LHCN-M2 (cell line): ENCODE measurements at regions not wholly inside any gene's neighbourhood (a gene's known extent, or its start where the extent isn't known, plus 50 kb on each side); places are given as distances from the start of the nearest gene placed in this dataset.

Experiments
- DNase-seq: peaks from one replicate; pipeline ENCODE4 v3.0.0-alpha.2; 2012; ENCODE audit warnings: low read depth

DNA sequence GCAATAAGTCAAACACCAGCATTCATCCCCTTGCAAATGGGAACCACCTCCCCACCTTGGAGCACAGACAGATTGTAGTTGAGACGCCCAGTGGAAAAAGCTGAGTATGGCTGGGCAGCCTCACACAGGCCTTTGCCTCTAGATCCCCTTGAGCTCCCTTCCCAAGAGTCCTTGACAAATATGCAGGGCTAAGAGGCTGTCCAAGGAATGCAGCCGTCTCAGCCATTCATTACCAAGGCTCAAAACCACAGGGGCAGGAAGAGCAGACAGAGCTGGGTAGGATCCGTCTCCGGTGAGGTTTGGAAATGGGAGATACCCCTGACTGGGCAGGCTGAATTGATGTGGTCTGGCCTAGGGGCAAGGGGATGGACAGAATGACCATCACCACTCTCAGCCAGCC lies 557.1 kb downstream of the TNS1 start:
- no peak for DNase-seq

DNA sequence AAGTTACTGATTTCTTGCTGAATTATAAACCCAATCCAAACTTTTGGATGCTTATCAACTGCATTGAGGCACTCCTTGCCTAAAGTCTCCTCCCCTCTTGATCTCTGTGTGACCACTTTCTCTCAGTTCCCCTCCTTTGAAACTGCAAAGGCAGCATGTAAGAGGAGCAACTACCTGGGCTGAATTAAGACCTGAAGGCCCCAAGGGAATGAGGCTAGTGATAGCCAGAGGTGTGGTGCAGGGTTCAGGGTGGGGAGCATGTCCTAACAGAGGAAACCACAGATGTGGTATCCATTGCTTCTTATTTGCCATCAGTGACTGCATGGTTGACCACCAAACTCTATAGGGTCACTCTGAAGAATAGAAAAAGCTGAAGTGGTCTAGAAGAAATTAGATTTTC lies 557.9 kb downstream of the TNS1 start:
- no peak for DNase-seq

DNA sequence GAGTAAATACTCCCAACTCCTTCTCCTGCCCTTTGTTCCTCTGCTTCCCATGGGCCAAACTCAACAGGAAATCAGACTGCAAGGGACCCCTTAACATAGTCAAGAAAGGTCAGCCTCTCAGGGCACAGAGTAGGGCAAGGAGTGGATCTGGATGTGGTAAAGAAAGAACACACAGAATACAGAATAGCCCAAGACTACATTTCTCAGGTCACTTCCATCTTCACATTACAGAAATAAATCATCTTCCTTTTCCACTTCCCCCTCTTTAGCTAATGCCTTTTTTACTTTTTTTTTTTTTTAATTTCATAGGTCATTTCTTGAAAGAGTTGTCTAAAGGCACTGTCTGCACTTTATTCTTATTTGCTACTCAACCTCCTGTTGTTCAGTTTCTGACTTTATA lies 558.3 kb downstream of the TNS1 start:
- no peak for DNase-seq

DNA sequence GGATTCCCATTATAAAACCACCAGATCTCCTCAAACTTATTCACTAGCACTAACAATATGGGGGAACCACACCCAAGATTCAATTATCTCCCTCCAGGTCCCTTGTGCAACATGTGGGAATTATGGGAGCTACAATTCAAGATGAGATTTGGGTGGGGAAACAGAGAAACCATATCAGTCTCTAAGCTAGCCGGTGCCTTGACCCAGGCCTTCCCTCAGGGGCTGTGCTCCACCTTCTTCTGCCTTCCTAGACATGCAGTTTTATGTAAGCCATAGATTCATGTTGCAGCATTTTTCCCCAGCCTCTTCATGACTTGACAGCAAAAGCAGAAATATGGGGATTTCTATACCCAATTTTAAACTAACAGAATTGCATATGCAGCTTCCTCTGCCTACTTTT lies 559.2 kb downstream of the TNS1 start:
- no peak for DNase-seq

DNA sequence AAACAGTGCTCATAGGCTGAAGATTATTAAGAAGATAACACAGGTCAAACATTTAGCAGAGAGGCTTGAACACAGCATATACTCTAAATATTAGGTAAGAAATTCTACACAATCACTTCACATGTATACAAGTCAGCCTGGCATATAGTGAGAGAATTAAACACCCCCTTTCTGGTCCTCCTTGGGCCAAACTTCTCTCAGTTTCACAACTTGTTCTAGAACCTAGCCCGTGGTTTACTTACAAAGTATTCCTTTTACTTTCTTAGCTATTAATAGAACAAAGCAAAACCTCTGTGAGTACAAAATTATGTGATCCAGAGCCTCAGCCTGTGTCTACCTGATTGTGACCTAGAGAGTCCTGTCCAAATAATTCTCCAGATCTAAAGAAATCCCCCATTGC lies 562.8 kb downstream of the TNS1 start:
- no peak for DNase-seq

DNA sequence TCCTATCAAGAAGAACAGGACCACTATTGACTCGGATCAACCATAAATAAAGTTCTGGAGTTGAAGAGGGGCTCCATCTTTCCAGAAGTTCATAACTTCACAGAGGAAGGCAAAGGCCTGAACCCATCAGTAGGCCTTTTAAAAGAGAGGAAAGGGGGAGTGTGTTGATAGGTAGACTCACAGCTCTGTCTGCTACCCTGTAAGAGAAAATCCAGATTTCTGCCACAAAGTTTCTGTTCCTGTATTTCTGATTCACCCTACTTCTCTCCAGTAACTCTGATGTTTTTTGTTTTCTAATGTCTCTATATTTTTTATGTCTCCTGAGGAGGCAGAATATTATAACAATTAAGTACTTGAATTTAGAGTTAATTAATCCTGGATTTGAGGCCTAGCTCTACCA lies 564.0 kb downstream of the TNS1 start:
- no peak for DNase-seq

DNA sequence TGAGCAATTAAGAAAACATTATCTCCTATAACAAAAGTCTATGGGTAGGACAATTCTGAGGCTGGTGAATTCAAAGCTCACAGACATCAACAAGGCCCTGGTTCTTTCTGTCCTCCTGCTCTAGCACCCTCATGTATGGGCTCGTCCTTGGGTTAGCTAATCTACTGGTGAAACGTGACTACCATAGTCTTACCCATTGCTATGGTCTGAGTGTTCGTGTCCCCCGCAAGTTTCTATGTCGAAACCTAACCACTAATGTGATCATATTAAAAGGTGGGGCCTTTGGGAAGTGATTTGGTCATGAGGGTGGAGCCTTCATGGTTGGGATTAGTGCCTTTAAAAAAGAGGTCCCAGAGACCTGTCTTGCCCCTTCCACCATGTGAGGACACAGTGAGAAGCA lies 564.7 kb downstream of the TNS1 start:
- no peak for DNase-seq

DNA sequence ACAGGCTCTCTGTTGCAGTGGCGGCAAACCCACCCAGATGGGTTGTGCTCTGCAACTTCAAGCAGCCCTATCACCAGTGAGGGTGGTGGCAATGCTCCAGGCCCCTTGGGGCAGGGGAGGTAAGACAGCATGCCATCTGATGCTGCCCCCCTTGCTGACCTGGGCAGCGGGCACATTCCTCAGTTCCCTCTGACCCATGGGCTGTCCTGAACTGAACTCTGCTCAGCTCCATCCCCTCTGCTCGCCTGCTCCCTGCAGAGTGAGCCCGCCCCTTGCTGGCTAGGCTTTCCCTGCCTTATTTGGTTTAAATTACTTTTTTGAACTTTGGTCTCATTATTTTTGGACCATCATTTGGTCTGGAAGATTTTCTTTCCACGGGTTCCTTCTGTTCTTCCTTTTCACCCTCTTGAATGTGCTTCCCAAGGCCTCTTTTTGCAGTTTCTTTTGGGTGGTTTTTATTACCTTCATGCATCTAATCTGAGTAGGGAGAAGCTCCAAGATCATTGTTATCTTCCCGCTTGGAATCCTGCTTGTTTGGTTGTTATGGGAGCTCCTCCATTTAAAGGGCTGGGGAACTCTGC lies 565.4 kb downstream of the TNS1 start:
- DNase-seq: no peak

DNA sequence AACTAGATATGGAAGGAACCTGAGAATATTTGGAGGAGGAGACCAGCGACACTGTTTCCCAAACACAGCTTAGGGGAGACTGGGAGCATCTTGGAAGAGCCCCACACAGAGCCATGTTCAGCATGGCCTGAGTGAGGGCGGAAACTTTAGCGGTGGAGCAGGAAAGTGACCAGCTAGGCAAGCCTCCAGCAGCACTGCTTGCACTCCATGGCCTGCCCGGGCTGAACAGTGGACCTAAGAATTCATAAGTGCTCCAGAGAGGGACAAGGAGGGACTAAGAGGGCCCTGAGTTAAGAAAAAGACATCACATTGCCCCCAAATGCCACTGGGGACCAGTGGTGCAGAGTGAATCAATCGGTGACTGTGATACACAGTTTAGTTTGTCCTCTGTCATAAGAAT lies 566.4 kb downstream of the TNS1 start:
- DNase-seq: no peak

DNA sequence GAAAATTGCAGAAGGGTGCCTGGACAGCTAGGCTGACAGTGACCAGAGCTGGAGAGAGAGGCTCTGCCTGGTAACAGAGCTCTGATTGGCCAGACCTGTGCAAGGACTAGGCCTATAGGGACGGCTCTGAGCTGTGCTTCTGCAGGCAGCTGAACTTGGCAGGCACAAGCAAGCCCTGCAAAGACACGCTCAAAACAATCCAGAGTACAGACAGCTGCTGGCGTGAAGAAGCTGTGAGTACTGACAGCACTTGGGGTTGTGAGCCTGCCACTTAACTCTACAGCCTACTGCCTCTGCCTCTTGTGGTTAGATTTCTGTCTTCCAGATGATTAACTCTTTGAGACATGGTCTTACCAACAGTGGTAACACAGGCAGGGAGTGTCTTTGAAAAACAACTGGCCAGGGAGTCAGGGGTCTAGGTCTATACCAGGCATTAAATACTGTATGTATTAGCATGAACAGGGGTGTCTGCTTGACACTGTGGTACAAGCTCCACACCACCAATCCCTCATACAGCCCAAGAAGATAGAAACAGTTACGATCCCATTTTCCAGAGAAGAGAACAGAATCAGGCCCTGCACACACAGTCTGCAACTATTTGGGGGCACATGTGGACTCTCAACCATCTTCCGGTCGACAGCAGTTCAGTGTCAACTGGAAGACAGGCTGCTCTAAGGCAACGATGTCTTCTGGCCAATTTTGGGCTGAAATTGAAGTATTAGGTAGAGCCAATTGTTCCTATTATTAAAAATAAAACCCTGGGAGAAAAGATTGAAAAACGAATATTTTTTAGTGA lies 568.4 kb downstream of the TNS1 start:
- DNase-seq: peak; percentile 99

DNA sequence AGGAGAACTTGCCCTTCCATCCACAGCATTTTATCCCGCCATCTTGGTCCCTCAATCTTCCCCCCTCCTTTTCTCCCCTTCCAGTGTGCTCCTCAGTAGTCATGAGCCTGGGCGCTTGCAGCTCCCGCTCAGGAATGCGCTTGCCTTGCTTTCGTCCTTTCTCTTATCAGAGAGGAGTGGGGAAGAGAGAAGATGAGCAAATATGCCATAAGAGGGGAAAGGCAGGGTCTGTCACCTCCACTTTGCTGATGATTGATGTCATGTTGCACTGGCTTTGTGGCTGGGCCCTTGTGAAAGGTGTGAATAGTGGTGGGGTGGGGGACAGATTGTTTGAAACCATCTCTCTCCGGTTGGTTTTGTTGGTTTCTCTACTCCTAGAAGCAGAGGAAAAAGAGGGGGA lies 569.3 kb downstream of the TNS1 start:
- DNase-seq: no peak

DNA sequence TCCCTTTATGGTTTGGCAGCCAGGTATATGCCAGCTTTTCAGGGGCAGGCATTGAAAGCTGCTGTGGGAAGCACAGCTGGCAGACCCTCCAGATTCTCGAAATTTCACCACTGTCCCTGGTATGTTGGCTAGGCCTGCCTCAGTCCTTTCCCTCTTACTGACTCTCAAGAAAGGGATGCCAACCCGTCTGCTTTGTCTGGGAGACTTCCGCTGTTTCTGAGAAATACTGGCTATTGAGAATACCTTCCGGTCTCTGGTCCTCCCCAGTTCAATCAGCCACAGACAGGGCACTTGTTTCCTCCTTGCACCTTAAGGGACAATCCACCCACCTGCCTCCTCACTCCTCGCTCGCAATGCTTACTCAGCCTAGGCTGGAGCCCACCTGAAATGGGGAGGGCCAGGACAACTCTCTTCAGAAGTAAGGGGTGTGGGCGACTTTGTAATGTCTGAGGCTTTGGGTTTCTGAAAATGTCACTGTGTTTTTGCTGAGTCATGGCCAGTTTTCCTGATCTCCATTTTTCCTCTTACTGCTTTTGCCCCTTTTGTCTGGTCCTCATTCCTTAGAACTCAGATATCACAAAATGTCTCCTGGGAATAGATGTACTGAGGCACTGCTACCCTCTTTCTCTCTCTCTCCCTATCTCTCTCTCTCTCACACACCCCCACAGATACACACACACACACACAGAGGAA lies 571.1 kb downstream of the TNS1 start:
- DNase-seq: no peak

DNA sequence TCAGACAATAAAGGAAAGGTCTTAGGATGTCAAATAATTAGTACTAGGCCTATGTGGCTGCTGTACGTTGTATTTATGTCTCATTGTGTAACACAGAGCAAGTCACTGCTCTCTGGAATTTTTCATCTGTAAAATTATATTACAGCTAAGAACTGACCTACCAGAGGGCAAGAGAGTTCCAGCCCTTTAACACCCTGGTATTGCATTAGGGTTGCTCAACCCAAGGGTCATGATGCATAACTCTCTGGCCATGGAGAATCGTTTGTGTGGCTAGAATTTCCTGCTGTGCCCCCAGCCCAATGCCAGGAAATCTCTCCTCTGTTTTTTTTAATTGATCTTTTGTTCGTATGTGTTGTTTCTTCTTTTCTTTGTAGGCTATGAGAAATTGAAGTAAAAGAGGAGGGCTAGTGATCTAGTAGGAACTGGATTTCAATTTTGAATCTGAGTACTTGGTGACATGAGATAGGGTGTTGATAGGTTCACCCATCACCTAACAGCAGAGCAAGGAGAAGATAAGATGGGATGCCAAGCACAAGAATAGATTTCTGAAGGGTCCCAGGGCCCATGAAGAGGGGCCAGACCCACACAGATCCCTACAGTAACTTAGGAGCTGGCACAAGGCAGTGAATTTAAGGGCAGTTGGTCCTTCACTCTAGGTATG lies 571.2 kb upstream of the TNP1 start:
- peak; percentile 53 for DNase-seq

DNA sequence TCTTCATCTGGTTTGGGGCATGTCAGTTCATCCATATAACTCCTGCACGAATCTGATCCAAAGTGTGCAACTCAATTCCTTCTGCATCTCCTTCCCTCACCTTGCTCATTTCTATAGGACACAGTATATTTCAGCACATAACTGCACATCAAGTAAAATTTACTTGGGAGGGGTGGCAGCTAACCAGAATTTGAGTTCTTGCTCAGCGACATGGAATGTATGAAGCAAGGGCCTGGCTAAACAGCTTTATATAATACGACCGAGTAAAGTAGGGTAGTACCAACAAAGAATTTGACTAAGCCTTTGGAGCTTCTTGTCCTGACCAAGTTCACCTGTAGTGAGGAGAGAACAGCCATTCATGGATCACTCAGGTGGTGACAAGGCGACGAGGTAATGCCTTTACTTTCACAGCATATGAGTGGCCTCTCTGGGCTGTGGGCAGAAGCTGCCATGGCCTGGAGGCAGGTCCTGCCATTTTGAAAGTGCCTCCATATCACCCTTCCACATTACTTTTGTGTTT lies 570.2 kb upstream of the TNP1 start:
- no peak for DNase-seq

DNA sequence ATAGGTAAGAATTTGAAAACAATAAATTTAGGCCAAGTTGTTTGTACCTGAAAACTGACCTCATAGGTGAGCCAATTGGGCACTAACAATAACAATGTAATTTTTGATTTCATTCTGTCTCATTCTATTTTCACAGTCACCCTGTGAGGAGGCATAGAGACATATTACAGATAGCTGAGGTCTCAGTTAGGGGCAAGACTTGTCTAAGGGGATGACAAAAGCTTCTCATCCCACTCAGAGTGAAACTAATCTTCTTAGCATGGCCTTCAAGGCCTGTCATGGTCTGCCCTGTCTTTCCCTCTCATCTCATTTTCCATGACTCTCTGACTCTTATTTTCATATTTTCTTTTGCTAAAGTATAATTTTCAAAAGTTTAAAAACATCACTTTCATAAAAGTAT lies 562.0 kb upstream of the TNP1 start:
- no peak for DNase-seq

DNA sequence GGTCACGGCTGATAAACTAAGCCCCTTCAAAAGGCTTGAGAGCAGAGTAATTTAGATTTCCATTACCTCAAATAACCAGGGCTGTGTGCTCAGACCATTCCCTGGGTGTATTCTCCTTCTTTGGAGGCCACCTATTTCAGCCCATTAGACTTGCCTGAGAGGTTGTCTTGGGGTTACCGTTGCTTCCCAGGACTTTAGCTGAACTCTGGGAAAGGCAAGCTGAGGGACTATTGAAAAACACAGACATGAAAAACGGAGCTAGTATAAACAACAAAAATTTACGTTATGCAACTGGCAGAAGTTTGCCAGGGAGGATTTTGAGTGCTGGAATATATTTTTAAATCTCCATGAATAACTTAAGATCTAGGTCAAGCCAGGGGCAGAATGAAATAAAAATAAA lies 561.0 kb upstream of the TNP1 start:
- DNase-seq: no peak

DNA sequence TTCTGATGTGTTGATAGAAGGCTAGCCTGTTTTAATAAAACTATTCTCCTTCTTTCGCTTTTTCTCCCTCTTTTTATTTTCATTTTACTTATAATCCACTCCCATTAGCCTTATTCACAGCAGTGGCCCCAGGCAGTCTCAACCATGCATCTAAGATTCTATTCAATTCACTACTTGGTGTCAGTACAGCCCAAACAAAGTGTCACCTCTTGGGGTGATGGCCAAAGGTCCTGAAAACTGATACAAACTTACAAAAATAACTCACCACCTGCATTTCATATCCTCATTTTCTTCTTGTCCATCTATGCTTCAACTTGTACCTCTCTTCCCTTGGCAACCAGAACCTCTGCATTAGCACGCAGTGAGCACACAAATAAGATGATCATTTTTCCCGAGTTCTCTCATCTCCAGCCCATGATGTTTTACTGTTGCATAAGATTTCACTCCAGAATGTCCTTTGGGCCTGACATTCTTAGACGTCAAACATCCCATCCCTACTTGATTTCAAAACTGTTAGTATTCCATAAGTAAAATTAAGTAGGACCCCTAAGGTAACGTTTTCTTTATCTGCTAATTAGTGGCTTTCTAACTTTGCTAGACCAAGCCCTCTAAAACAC lies 559.3 kb upstream of the TNP1 start:
- no peak for DNase-seq

DNA sequence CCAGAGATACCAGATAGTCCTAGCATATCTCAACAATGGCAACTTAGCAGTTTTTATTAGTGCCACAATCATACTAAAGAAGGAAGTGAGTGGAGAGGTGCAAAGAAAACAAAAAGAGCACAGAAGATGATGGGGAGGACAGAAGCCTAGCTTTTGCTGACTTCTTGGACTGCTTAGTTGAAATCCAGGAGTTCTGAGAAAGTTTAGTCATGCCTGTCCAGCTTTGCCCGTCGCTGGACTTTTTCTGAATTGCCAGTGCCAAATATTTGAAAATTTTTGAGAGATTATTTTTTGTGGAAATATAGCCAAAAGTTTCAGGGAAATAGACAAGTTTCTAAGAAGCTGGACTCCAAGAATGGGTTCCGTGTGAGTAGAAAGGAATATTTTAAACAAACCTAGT lies 558.7 kb upstream of the TNP1 start:
- no peak for DNase-seq

DNA sequence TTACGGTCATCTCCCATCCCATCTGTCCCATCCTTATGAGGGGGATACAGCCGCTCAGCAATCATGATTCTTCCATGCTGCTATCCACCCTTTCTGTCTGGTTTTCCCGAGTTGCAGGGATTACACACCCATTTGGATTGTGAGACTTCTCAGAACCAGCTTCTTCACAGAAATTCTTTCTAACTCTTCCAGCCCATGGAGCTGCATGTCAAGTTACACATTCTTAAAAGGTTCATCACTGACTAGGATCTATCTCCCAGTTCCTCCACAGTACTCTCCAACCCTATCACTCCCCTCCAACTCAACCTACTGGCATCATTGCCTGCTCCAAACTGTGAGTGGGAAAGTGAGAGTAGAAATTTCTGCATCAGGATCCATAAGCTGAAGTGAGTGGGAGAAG lies 558.2 kb upstream of the TNP1 start:
- DNase-seq: no peak

DNA sequence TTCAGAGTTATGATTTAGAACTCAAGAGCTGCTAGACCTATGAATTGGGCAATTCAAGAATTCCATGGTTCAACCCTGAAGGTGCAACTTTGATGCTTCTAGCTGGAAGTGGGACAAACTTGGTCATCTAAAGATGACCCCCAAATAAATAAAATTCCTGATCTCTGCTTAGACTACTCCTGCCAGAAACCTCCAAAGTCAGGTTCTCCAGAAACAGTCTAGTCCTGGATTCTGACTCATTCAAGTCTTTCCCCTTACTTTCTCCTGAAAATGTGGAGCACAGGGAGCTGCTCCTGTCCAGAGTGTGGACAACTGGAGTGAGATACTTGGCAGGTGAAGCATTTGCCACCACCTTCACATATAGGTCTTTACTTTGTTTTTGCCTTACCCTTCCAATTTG lies 557.7 kb upstream of the TNP1 start:
- no peak for DNase-seq

DNA sequence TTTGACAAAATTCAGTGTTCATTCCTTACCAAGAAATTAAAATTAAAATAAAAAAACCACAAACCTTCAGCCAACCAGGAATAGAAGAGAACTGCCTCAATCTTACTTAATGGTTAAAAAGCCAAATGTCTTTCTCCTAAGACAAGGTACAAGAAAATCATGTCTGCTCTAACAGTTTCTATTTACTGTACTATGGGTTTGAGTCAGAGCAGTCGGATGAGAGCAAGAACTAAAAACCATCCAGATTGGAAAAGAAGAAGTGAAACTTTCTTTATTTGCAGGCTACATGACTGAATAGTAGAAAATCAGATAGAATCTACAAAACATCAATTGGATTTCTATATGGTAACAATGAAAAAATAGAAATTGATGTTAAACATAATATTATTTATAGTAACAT lies 555.5 kb upstream of the TNP1 start:
- no peak for DNase-seq

DNA sequence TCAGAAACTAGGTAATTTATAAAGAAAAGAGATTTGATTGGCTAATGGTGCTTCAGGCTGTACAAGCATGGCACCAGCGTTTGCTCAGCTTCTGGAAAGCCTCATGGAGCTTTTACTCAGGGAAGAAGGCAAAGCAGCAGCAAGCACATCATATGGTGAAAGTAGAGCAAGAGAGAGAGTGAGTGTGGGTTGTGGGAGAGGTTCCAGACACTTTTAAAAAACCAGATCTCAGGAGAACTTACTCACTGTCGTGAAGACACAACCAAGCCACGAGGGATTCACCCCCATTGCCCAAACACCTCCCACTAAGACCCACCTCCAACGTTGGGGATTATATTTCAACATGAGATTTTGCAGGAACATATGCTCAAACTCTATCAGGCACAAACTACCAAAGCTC lies 554.6 kb upstream of the TNP1 start:
- no peak for DNase-seq
